ENCODE measurements at regions not wholly inside any gene's neighbourhood (a gene's known extent, or its start where the extent isn't known, plus 50 kb on each side); places are given as distances from the start of the nearest gene placed in this dataset.

DNA sequence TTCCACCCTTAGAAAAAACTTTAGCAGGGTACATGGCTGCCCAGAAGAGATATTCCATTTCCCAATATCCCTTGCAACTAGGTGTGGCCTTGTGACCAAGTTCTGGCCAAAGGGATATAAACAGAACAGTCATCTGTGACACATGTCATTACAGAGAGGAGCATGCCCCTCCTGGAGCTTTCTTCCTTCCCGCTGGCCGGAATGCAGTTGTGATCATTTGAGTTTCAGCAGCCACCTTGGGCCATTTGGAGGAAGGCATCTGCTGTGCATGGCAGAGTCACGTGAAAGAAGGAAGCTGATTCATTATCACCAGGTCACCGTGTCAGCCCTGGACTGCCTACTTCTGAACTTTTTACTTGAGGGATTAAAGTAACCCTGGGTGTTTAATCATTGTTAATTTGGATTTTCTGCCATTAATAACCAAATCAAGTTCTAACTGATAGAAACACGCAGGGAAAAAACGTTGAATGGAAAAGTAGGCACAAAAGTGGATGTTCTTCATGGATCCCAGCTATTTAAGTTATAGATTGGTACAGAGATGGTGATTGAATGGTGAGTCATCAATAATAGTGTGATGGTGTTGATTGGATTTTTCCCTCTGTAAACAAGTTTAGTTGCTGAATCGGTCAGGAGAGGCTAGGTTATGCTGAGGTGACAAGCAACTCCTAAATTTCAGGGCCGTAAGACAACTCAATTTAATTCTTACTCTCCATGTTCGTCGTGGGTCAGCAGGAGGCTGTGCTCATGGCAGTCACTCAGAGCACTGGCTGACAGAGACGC, 80.7 kb upstream of the CCDC167 start:
- no peak overlapping the region for H3K4me3 ChIP-seq
- H3K9me3 ChIP-seq (ENCODE audit: low read depth, low read length), result no peaks in the 10 kb centered on the region
- TF ChIP-seq POLR2AphosphoS5 (IDR thresholded peaks at IDR 0.05; ENCODE audit: borderline replicate concordance, low read depth, low read length) (no peak), FOXP2 (optimal IDR thresholded peaks at IDR 0.05; ENCODE audit: control extremely low read depth, extremely low read length, insufficient read depth) (no peak), EZH2 (IDR thresholded peaks at IDR 0.05) (no peak)
- H3K36me3 ChIP-seq (ENCODE audit: insufficient read depth, low read length), result no peaks in the 10 kb centered on the region
- no peak for DNase-seq (ENCODE audit: low read depth, low spot score)
- H3K27ac ChIP-seq, result no peak overlapping the region
- no peak overlapping the region for H3K9ac ChIP-seq (ENCODE audit: insufficient read length)

DNA sequence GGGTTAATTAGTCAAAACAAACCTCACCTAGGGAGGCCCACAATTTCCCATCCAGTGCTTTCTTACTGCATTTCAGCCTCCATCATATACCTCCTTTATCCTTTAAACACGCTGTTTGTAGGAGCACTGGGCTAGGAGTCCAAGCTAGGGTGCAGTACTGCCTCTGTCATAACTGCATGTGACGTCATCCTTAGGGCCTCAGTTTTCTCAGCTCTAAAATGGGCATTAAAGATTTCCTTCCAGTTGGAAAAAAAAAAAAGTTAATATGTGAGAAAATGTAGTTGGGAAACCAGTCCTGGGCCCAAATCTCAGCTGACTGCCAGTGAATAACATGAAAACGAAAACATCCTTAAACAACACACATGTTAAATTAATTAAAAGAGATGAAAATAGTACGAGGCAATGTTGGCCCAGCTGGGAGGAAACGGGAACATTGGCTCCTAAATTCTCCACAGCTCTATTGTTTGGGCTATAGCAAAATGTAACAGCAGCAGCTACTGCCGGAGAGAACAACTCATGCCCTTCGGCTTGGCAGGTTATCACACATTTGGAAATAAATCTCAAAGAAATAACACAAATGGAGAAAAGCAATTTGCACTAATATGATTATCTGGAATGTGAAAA, 79.9 kb upstream of the CCDC167 start:
- Histone ChIP-seq H3K9ac (ENCODE audit: insufficient read length) (no peak overlapping the region), H3K9me3 (ENCODE audit: low read depth, low read length) (no peaks in the 10 kb centered on the region), H3K36me3 (ENCODE audit: insufficient read depth, low read length) (no peaks in the 10 kb centered on the region), H3K4me3 (no peak overlapping the region), H3K27ac (no peak overlapping the region)
- TF ChIP-seq POLR2AphosphoS5 (IDR thresholded peaks at IDR 0.05; ENCODE audit: borderline replicate concordance, low read depth, low read length) (no peak), FOXP2 (optimal IDR thresholded peaks at IDR 0.05; ENCODE audit: control extremely low read depth, extremely low read length, insufficient read depth) (no peak), EZH2 (IDR thresholded peaks at IDR 0.05) (no peak)
- DNase-seq (ENCODE audit: low read depth, low spot score), result no peak

DNA sequence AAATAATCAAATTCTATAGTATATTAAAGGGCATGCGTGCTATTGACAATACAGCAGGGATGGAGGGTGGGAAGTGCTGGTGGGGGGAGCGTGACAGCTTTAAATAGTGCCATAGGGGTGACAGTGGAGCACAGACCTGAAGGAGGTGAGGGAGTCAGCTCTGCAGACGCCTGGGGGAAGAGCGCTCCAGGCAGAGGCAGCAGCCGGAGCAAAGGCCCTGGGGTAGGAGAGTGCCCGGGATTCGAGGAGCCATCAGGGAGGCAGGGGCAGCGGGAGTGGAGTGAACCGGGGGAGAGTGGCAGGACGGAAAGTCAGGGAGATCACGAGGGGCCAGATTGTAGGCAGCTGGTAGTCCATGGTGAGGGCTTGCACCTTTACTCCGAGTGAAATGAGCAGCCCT, 78.4 kb upstream of the CCDC167 start:
- H3K4me3 ChIP-seq, result no peak overlapping the region
- no peak for DNase-seq (ENCODE audit: low read depth, low spot score)
- TF ChIP-seq POLR2AphosphoS5 (IDR thresholded peaks at IDR 0.05; ENCODE audit: borderline replicate concordance, low read depth, low read length) (no peak), EZH2 (IDR thresholded peaks at IDR 0.05) (no peak), FOXP2 (optimal IDR thresholded peaks at IDR 0.05; ENCODE audit: control extremely low read depth, extremely low read length, insufficient read depth) (no peak)
- H3K9ac ChIP-seq (ENCODE audit: insufficient read length), result no peak overlapping the region
- no peaks in the 10 kb centered on the region for H3K36me3 ChIP-seq (ENCODE audit: insufficient read depth, low read length)
- no peak overlapping the region for H3K27ac ChIP-seq
- H3K9me3 ChIP-seq (ENCODE audit: low read depth, low read length), result no peaks in the 10 kb centered on the region

DNA sequence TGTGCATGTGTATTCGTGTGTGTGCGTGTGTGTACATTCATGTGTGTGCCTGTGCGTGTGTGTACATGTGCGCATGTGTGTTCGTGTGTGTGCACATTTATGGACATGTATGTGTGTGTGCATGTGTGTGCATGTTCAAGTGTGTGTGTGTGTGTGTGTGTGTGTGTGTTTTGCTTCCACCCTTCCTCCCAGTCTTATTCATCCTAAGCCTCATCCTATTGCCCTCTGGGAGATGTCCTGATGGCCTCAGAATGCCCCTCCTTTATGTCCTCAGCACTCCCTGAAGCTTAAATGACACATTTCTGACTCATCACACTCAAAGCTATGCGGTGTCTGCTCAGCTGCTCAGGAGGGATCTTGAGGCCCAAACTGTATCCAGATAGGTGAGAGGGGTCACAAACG, 76.6 kb upstream of the CCDC167 start:
- TF ChIP-seq POLR2AphosphoS5 (IDR thresholded peaks at IDR 0.05; ENCODE audit: borderline replicate concordance, low read depth, low read length) (no peak), EZH2 (IDR thresholded peaks at IDR 0.05) (no peak), FOXP2 (optimal IDR thresholded peaks at IDR 0.05; ENCODE audit: control extremely low read depth, extremely low read length, insufficient read depth) (no peak)
- no peak overlapping the region for H3K4me3 ChIP-seq
- no peaks in the 10 kb centered on the region for H3K36me3 ChIP-seq (ENCODE audit: insufficient read depth, low read length)
- H3K9ac ChIP-seq (ENCODE audit: insufficient read length), result no peak overlapping the region
- no peaks in the 10 kb centered on the region for H3K9me3 ChIP-seq (ENCODE audit: low read depth, low read length)
- no peak overlapping the region for H3K27ac ChIP-seq
- no peak for DNase-seq (ENCODE audit: low read depth, low spot score)

DNA sequence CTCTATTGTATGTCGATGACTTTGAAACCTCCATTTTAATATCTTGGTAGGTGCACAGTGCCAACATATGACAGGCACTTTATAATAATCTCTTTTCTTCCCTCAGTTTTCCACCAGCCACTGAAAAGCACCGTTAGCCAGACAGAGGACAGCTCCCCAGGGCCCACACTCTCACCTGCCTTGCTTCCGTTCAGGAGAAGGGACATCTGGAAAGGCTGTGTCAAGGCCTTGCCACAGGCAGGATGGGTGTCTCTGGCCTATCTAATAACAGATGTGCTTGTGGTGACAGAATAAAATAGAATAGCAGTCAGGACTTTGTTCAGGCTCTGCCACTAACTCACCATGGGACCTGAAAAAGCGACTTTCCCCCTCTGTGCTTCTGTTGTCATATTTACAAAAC, 75.5 kb upstream of the CCDC167 start:
- no peak overlapping the region for H3K4me3 ChIP-seq
- no peak overlapping the region for H3K9ac ChIP-seq (ENCODE audit: insufficient read length)
- H3K9me3 ChIP-seq (ENCODE audit: low read depth, low read length), result no peaks in the 10 kb centered on the region
- no peaks in the 10 kb centered on the region for H3K36me3 ChIP-seq (ENCODE audit: insufficient read depth, low read length)
- no peak for TF ChIP-seq POLR2AphosphoS5 (IDR thresholded peaks at IDR 0.05; ENCODE audit: borderline replicate concordance, low read depth, low read length)
- no peak for TF ChIP-seq FOXP2 (optimal IDR thresholded peaks at IDR 0.05; ENCODE audit: control extremely low read depth, extremely low read length, insufficient read depth)
- no peak for TF ChIP-seq EZH2 (IDR thresholded peaks at IDR 0.05)
- no peak overlapping the region for H3K27ac ChIP-seq
- DNase-seq (ENCODE audit: low read depth, low spot score), result no peak

DNA sequence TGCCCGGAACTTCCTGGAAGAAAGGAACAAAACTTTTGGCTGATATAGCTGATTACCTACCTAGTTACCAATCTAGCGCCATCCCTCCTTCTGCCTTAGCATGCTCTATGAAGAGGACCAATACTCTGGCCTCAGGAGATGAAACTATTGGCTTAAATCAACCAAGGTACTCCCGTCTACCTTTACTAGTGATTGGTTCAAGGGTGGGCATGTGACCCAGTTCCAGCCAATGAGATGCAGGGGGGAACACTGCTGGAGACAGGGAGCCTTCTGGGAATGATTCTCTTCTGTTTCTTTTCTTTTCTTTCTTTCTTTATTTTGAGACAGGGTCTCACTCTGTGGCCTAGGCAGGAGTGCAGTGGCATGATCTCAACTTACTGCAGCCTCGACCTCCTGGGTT, 72.6 kb upstream of the CCDC167 start:
- no peak for DNase-seq (ENCODE audit: low read depth, low spot score)
- Histone ChIP-seq H3K9me3 (ENCODE audit: low read depth, low read length) (no peaks in the 10 kb centered on the region), H3K27ac (no peak overlapping the region), H3K4me3 (no peak overlapping the region), H3K9ac (ENCODE audit: insufficient read length) (no peak overlapping the region), H3K36me3 (ENCODE audit: insufficient read depth, low read length) (no peaks in the 10 kb centered on the region)
- TF ChIP-seq EZH2 (IDR thresholded peaks at IDR 0.05), result no peak
- TF ChIP-seq POLR2AphosphoS5 (IDR thresholded peaks at IDR 0.05; ENCODE audit: borderline replicate concordance, low read depth, low read length), result no peak
- TF ChIP-seq FOXP2 (optimal IDR thresholded peaks at IDR 0.05; ENCODE audit: control extremely low read depth, extremely low read length, insufficient read depth), result no peak

DNA sequence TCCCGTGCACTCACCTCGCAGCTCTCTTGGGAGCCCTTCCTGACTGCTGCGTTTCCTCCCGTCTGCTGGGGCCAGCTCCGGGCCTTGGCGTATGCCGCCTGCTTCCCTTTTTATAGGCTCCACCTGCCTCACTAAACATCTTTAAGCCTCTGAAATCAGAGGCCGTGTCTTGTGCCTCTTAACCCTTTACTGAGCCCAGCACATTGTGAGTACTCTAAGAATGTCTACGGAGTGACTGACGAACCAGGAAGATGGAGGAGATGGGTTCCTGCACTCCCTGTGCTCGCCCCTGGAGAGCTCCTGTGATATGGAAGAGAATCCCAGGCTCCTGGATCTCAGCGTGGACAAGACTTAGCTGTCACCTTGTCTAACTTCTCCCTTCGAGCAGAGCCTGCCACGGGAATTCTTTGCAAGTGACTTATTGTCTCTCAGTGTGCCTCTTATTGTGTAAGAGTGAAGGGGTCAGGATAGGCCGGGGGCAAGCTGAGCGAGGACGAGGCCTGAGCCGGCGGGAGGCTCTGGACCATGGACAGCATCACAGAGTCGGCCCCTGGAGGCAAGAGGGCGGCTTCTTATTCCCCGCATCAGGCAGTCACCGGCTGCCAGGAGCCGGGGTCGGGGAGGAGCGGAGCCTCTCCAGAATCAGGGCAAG, 70.9 kb upstream of the CCDC167 start:
- DNase-seq (ENCODE audit: low read depth, low spot score), result no peak
- Histone ChIP-seq H3K36me3 (ENCODE audit: insufficient read depth, low read length) (no peaks in the 10 kb centered on the region), H3K9ac (ENCODE audit: insufficient read length) (no peak overlapping the region), H3K4me3 (no peak overlapping the region), H3K9me3 (ENCODE audit: low read depth, low read length) (no peaks in the 10 kb centered on the region), H3K27ac (no peak overlapping the region)
- no peak for TF ChIP-seq EZH2 (IDR thresholded peaks at IDR 0.05)
- TF ChIP-seq FOXP2 (optimal IDR thresholded peaks at IDR 0.05; ENCODE audit: control extremely low read depth, extremely low read length, insufficient read depth), result no peak

DNA sequence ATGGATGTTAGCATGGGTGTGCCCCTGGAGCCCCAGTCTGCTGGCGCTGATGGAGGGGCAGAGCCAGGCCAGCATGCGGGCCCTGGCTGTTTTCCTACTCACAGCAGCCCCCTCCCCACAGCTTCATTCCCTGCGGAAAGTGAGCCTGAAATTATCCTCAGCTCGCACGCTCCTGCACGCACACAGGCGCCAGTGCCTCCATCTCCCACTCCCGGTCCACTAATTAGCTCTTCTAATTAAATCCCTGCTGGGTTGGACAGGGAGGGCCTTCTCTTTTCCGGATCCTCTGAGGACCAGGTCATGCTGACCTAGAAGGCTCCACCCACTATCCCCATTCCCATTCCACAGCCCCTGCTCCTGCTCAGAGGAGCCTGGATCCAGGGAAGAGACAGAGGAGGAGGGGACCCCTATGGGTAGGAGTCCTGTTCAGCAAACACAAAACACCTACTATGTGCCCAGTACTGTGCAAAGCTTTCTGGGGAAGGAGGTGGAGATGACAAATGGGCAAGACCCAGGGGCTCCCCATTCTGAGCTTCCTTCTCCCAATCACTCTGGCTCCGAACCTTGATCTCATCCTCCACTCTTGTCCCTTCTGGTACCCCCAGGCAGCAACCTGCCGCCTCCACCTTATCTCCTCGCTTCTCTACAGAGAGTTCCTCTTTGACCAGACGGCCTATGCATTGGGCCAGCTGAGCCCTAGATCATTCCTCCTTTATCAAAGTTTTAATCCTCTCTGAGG, 70.2 kb upstream of the CCDC167 start:
- DNase-seq (ENCODE audit: low read depth, low spot score), result no peak
- TF ChIP-seq POLR2AphosphoS5 (IDR thresholded peaks at IDR 0.05; ENCODE audit: borderline replicate concordance, low read depth, low read length) (no peak), FOXP2 (optimal IDR thresholded peaks at IDR 0.05; ENCODE audit: control extremely low read depth, extremely low read length, insufficient read depth) (no peak), EZH2 (IDR thresholded peaks at IDR 0.05) (no peak)

More for the DNA sequence above, 70.2 kb upstream of the CCDC167 start:
- Histone ChIP-seq H3K36me3 (ENCODE audit: insufficient read depth, low read length) (no peaks in the 10 kb centered on the region), H3K9ac (ENCODE audit: insufficient read length) (no peak overlapping the region), H3K4me3 (no peak overlapping the region), H3K9me3 (ENCODE audit: low read depth, low read length) (no peaks in the 10 kb centered on the region), H3K27ac (no peak overlapping the region)
